Fibroblast of the aortic adventitia (primary cell): ENCODE measurements at regions not wholly inside any gene's neighbourhood (a gene's known extent, or its start where the extent isn't known, plus 50 kb on each side); places are given as distances from the start of the nearest gene placed in this dataset.
"Not testable (repeated sequence)": the region's sequence is repeated elsewhere in the genome, so short reads cannot be mapped to it uniquely, and the experiment has no call there.

Source experiments
- DNase-seq: peaks from one replicate; pipeline ENCODE4 v3.0.0-alpha.2; 2010; ENCODE audit warnings: low read depth
- H3K4me3 ChIP-seq: 2 replicates; pipeline ENCODE4 v1.5.1; 2011; ENCODE audit warnings: low read depth, mild to moderate bottlenecking, control low read depth, low read length, moderate library complexity
- TF ChIP-seq, protein P1 (sequence below): IDR thresholded peaks from 2 replicates; pipeline ENCODE4 v1.5.1; 2011; ENCODE audit warnings: mild to moderate bottlenecking, low read length, control low read depth, inconsistent platforms; ENCODE audit not compliant: insufficient read depth

- H3K4me3 ChIP-seq, result no peak overlapping the region
- TF ChIP-seq, protein P1, sequence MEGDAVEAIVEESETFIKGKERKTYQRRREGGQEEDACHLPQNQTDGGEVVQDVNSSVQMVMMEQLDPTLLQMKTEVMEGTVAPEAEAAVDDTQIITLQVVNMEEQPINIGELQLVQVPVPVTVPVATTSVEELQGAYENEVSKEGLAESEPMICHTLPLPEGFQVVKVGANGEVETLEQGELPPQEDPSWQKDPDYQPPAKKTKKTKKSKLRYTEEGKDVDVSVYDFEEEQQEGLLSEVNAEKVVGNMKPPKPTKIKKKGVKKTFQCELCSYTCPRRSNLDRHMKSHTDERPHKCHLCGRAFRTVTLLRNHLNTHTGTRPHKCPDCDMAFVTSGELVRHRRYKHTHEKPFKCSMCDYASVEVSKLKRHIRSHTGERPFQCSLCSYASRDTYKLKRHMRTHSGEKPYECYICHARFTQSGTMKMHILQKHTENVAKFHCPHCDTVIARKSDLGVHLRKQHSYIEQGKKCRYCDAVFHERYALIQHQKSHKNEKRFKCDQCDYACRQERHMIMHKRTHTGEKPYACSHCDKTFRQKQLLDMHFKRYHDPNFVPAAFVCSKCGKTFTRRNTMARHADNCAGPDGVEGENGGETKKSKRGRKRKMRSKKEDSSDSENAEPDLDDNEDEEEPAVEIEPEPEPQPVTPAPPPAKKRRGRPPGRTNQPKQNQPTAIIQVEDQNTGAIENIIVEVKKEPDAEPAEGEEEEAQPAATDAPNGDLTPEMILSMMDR, result no peak
- DNase-seq, result peak; percentile 28
Measured at GRCh38 chr3:110352841-110353604, 718.6 kb upstream of the NECTIN3 start.

DNA sequence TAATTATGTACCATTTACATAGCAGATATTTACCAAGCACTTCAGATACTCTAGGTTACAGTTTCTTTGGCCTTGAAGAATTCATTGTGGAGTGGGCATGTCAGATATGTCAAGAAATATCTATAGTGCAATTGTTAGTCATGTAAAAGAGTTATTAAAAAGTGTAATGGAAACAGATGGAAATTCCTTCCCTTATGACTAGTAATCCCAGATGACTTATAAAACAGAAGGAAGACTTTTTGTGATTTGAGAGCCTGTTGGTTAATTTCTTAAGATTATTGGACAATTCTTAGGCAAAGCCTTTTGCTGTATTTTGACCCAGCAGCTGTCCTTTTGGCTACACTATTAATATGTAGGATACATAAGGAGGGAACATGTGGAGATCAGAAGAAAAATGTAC lies 708.9 kb upstream of the NECTIN3 start:
- no peak overlapping the region for H3K4me3 ChIP-seq
- DNase-seq, result peak; percentile 58
- TF ChIP-seq, protein P1, result no peak

DNA sequence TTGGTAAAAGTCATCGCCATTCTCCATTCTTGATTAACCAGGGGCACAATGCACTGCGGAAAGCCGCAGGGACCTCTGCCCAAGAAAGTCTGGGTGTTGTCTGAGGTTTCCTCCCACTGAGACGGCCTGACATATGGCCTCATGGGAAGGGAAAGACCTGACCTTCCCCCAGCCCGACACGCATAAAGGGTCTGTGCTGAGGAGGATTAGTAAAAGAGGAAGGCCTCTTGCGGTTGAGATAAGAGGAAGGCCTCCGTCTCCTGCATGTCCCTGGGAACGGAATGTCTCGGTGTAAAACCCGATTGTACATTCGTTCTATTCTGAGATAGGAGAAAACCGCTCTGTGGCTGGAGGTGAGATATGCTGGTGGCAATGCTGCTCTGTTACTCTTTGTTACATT lies 704.3 kb upstream of the NECTIN3 start:
- not testable (repeated sequence) for H3K4me3 ChIP-seq

GRCh38 chr3:110375751-110376518 lies 695.7 kb upstream of the NECTIN3 start:
- DNase-seq, result no peak
- no peak overlapping the region for H3K4me3 ChIP-seq
- TF ChIP-seq, protein P1, result no peak

More for the DNA sequence above, 704.3 kb upstream of the NECTIN3 start:
- not testable (repeated sequence) for DNase-seq

GRCh38 chr3:110378481-110378880 lies 693.1 kb upstream of the NECTIN3 start:
- TF ChIP-seq, protein P1, result no peak
- H3K4me3 ChIP-seq, result no peak overlapping the region
- no peak for DNase-seq

DNA sequence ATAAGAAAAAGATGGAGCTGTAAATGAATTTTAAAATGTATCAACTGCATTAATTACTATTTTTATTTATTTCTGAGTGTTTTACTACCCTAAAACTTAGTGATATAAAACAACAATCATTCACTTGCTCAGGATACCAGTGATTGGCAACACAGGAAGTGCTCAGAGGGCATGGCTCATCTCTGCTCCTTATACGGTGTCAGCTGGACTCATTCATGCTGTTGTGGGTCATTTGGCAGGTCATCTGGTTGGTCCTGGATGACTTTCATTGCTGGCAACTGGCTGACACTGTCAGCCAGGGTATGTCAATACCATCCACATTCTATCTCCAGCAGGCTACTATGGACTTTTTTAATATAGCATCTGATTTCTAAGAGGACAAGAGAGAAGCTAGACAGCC lies 689.6 kb upstream of the NECTIN3 start:
- TF ChIP-seq, protein P1, result no peak
- no peak overlapping the region for H3K4me3 ChIP-seq
- no peak for DNase-seq

DNA sequence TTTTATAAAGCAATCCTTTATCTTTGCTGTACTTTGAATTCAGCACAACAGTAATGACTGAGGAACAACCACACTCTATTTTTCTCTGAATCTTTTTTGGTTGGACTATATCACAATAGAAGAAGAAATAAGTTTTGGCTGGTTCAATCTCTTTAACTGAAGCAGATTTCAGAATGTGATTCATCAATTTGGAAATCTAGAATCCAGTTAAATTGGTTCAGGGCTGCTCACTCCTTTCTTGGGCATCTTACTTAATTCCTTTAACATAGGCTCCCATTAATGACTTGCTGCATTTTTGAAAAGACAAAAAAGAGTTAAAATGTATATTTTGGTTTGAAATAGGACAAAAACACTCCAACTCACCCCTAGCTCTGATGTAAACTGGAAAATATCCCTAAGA lies 688.3 kb upstream of the NECTIN3 start:
- H3K4me3 ChIP-seq, result no peak overlapping the region
- DNase-seq, result peak; percentile 2
- TF ChIP-seq, protein P1, result no peak
